A549 (cell line): ENCODE measurements at regions not wholly inside any gene's neighbourhood (a gene's known extent, or its start where the extent isn't known, plus 50 kb on each side); places are given as distances from the start of the nearest gene placed in this dataset.

ENCODE experiments used
- ATAC-seq, 2 experiments: fragments of 200-7000 bp in 1 of 2; fragments of >200 bp in 1 of 2; cut with Nextera tagmentation in 1 of 2; cut with Tn5 transposase in 1 of 2; 3 replicates each; pipeline versions ENCODE4 v1.8.0 to v1.9.1; 2018 to 2020; ENCODE audit warnings: mild to moderate bottlenecking in 1 of 2, moderate library complexity in 1 of 2
- CTCF ChIA-PET: fragments of 300-600 bp; sonication (Branson Sonifier 250); formaldehyde crosslinking; extraction: SDS; loops from one replicate; lab custom pipeline; 2021; ENCODE audit warnings: antibody characterized with exemption, inconsistent platforms; lab: Yijun Ruan, JAX
- POLR2A ChIA-PET: fragments of 350-600 bp; formaldehyde crosslinking; extraction: SDS; loops from one replicate; lab custom pipeline; 2021; ENCODE audit warnings: antibody characterized with exemption, inconsistent platforms; lab: Yijun Ruan, JAX
- DNase-seq, 2 experiments: peaks; one replicate each; pipeline versions ENCODE4 v3.0.0 to v3.0.0-alpha.2; 2011 to 2016; ENCODE audit warnings: low read depth in 1 of 2, low spot score in 1 of 2
- FAIRE-seq: peaks from 2 replicates; lab custom pipeline; 2011; peaks lifted over from hg19 to GRCh38; lab: Jason Lieb, UNC
- H3K27ac ChIP-seq, 2 experiments: fragments of >200 bp; sonication (Bioruptor Twin); formaldehyde crosslinking; 3 replicates each; pipeline ENCODE4 v1.5.1; 2016 to 2017
- H3K4me1 ChIP-seq: fragments of >200 bp; sonication (Bioruptor Twin); formaldehyde crosslinking; 3 replicates; pipeline ENCODE4 v1.6.1; 2016
- H3K4me2 ChIP-seq: fragments of >200 bp; sonication (Bioruptor Twin); formaldehyde crosslinking; 3 replicates; pipeline ENCODE4 v1.6.1; 2016
- H3K4me3 ChIP-seq: fragments of >200 bp; sonication (Bioruptor Twin); formaldehyde crosslinking; 3 replicates; pipeline ENCODE4 v1.5.1; 2016
- H3K9me3 ChIP-seq: fragments of >200 bp; sonication (Bioruptor Twin); formaldehyde crosslinking; 3 replicates; pipeline ENCODE4 v1.6.1; 2016
- BCL3 ChIP-seq: fragments of >200 bp; sonication (Bioruptor Twin); formaldehyde crosslinking; IDR thresholded peaks from 3 replicates; pipeline ENCODE4 v1.6.1; 2016
- CBX2 ChIP-seq: fragments of 200-600 bp; sonication (generic); IDR thresholded peaks from 2 replicates; pipeline ENCODE4 v1.6.1; 2016; ENCODE audit warnings: low read depth, mild to moderate bottlenecking, borderline replicate concordance
- CEBPB ChIP-seq, 2 experiments: fragments of >200 bp in 1 of 2; sonication (Bioruptor Twin) in 1 of 2; formaldehyde crosslinking in 1 of 2; IDR thresholded peaks; 2 replicates each; pipeline ENCODE4 v1.6.1; 2012 to 2016
- EP300 ChIP-seq, 2 experiments: fragments of >200 bp; sonication (Bioruptor Twin); formaldehyde crosslinking; IDR thresholded peaks; 2 replicates in 1 of 2; 3 replicates in 1 of 2; pipeline ENCODE4 v1.6.1; 2016 to 2017
- FOSL2 ChIP-seq, 2 experiments: fragments of 450-650 bp in 1 of 2; fragments of >200 bp in 1 of 2; sonication (Bioruptor Twin) in 1 of 2; formaldehyde crosslinking; IDR thresholded peaks; 2 replicates each; pipeline versions ENCODE4 v1.5.0 to v1.6.1; 2016 to 2020; ENCODE audit warnings: mild to moderate bottlenecking in 1 of 2, moderate library complexity in 1 of 2
- FOXS1 ChIP-seq: fragments of 250-450 bp; sonication (Bioruptor Pico); IDR thresholded peaks from 2 replicates; pipeline ENCODE4 v1.5.0; 2020; ENCODE audit warnings: mild to moderate bottlenecking, moderate library complexity
- HEYL ChIP-seq: fragments of 250-450 bp; sonication (Bioruptor Pico); IDR thresholded peaks from 2 replicates; pipeline ENCODE4 v1.8.0; 2021; ENCODE audit warnings: mild to moderate bottlenecking, moderate library complexity
- JUN ChIP-seq, 2 experiments: fragments of >200 bp; sonication (Bioruptor Twin); formaldehyde crosslinking; IDR thresholded peaks; 2 replicates in 1 of 2; 3 replicates in 1 of 2; pipeline ENCODE4 v1.6.1; 2016 to 2017
- MAZ ChIP-seq: fragments of 150-350 bp; IDR thresholded peaks from 2 replicates; pipeline ENCODE4 v1.6.1; 2014; ENCODE audit warnings: antibody characterized with exemption, low read depth, low read length, borderline replicate concordance
- NFE2L2 ChIP-seq: fragments of 150-350 bp; conservative IDR thresholded peaks from 2 replicates; pipeline ENCODE4 v1.6.1; 2014; ENCODE audit warnings: low read length
- NPAS2 ChIP-seq: fragments of 250-450 bp; sonication (Bioruptor Pico); IDR thresholded peaks from 2 replicates; pipeline ENCODE4 v1.8.0; 2022; ENCODE audit warnings: mild to moderate bottlenecking, moderate library complexity, borderline replicate concordance
- NR3C1 ChIP-seq: fragments of >200 bp; sonication (Bioruptor Twin); formaldehyde crosslinking; IDR thresholded peaks from 3 replicates; pipeline ENCODE4 v1.6.1; 2017
- POLR2AphosphoS2 ChIP-seq: conservative IDR thresholded peaks from 2 replicates; pipeline ENCODE4 v1.6.1; 2012; ENCODE audit warnings: low read length, improper control_type of control experiment, inconsistent platforms
- RAD21 ChIP-seq, 2 experiments: fragments of >200 bp in 1 of 2; sonication (Bioruptor Twin) in 1 of 2; formaldehyde crosslinking in 1 of 2; IDR thresholded peaks in 1 of 2; conservative IDR thresholded peaks in 1 of 2; 2 replicates in 1 of 2; 3 replicates in 1 of 2; pipeline ENCODE4 v1.6.1; 2012 to 2018; ENCODE audit warnings: inconsistent platforms in 1 of 2
- RCOR1 ChIP-seq: fragments of 150-350 bp; IDR thresholded peaks from 2 replicates; pipeline ENCODE4 v1.6.1; 2014; ENCODE audit warnings: antibody characterized with exemption, low read length, low read depth
- RFX5 ChIP-seq: fragments of 450-650 bp; IDR thresholded peaks from 2 replicates; pipeline ENCODE4 v1.7.1; 2014; ENCODE audit warnings: antibody characterized with exemption, mild to moderate bottlenecking, moderate library complexity
- SREBF2 ChIP-seq: fragments of 450-650 bp; IDR thresholded peaks from 2 replicates; pipeline ENCODE4 v1.6.1; 2014; ENCODE audit warnings: mild to moderate bottlenecking, moderate library complexity
- TP53 ChIP-seq: fragments of 250-450 bp; sonication (Bioruptor Pico); IDR thresholded peaks from 2 replicates; pipeline ENCODE4 v1.5.0; 2021; ENCODE audit warnings: mild to moderate bottlenecking, moderate library complexity
- USF2 ChIP-seq: fragments of 450-650 bp; IDR thresholded peaks from 2 replicates; pipeline ENCODE4 v1.6.1; 2014; ENCODE audit warnings: antibody characterized with exemption
- ZC3H11A ChIP-seq: fragments of 450-650 bp; IDR thresholded peaks from 2 replicates; pipeline ENCODE4 v1.6.1; 2014; ENCODE audit warnings: antibody characterized with exemption, mild to moderate bottlenecking
- ZNF302 ChIP-seq: fragments of 250-450 bp; sonication (Bioruptor Pico); IDR thresholded peaks from 2 replicates; pipeline ENCODE4 v1.9.0; 2021; ENCODE audit warnings: inconsistent platforms, mild to moderate bottlenecking, moderate library complexity
- WGBS: methylation state at CpG from one replicate; pipeline ENCODE4 v1.1.6; 2017; ENCODE audit errors: missing lambda C conversion rate; 5-methylcytosine and 5-hydroxymethylcytosine counted together
- TF ChIP-seq, protein P1 (sequence below): fragments of >200 bp; sonication (Bioruptor Twin); formaldehyde crosslinking; IDR thresholded peaks from 3 replicates; pipeline ENCODE4 v1.5.1; 2016
- TF ChIP-seq, protein P2 (sequence below): fragments of 250-450 bp; sonication (Bioruptor Pico); IDR thresholded peaks from 2 replicates; pipeline ENCODE4 v1.5.0; 2020; ENCODE audit warnings: low read depth, mild to moderate bottlenecking, moderate library complexity
- TF ChIP-seq, protein P3 (sequence below): fragments of 250-450 bp; sonication (Bioruptor Pico); IDR thresholded peaks from 2 replicates; pipeline ENCODE4 v1.5.0; 2021; ENCODE audit warnings: mild to moderate bottlenecking, moderate library complexity, borderline replicate concordance

- H3K27ac ChIP-seq = peak overlapping the region in 1 of 2 experiments; percentile 11; a peak in 1 of 6 replicates
- DNase-seq = no peak
- POLR2A ChIA-PET = no interaction called here
These were observed 175.6 kb upstream of the RAB4A start for GRCh38 chr1:229095325-229095724.

DNA sequence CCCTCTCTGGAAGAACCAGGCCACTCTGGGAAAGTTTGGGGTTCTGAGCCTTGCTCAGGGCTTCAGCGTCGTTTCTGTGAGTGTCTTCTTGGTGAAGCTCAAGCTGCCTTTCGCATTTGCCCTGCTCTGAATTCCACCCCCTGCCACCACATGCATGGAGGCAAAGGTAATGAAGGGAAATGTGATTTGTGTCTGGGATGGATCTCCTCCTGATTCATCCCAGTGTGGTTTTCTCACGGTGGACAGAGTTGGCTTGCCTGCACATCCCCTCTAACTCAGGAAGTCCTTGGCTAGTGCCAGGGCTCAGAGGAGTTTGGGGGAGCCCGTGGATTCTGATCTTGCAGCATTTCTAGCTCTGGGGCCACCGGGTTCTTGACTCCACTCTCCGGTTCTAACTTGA, 173.6 kb upstream of the RAB4A start:
- WGBS = 60% methylated on average over 7 of the region's 7 CpGs
- POLR2A ChIA-PET = no interaction called here
- DNase-seq (no peak), ATAC-seq (no peak), FAIRE-seq (no peak)
- no peak overlapping the region for H3K4me2 ChIP-seq
- H3K4me3 ChIP-seq = no peak overlapping the region
- CTCF ChIA-PET = no interaction called here
- TF ChIP-seq NFE2L2 (no peak), ZC3H11A (no peak), EP300 (IDR thresholded peaks at IDR 0.05) (no peak), FOSL2 (IDR thresholded peaks at IDR 0.05) (no peak), FOSL2 (CRISPR knock-in tag; IDR thresholded peaks at IDR 0.05) (no peak), NR3C1 (no peak), SREBF2 (no peak), TP53 (no peak), MAZ (no peak), CEBPB (IDR thresholded peaks at IDR 0.05) (no peak), HEYL (CRISPR knock-in tag) (no peak), POLR2AphosphoS2 (no peak)
- TF ChIP-seq, protein P1, sequence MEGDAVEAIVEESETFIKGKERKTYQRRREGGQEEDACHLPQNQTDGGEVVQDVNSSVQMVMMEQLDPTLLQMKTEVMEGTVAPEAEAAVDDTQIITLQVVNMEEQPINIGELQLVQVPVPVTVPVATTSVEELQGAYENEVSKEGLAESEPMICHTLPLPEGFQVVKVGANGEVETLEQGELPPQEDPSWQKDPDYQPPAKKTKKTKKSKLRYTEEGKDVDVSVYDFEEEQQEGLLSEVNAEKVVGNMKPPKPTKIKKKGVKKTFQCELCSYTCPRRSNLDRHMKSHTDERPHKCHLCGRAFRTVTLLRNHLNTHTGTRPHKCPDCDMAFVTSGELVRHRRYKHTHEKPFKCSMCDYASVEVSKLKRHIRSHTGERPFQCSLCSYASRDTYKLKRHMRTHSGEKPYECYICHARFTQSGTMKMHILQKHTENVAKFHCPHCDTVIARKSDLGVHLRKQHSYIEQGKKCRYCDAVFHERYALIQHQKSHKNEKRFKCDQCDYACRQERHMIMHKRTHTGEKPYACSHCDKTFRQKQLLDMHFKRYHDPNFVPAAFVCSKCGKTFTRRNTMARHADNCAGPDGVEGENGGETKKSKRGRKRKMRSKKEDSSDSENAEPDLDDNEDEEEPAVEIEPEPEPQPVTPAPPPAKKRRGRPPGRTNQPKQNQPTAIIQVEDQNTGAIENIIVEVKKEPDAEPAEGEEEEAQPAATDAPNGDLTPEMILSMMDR = no peak
- TF ChIP-seq, protein P2, sequence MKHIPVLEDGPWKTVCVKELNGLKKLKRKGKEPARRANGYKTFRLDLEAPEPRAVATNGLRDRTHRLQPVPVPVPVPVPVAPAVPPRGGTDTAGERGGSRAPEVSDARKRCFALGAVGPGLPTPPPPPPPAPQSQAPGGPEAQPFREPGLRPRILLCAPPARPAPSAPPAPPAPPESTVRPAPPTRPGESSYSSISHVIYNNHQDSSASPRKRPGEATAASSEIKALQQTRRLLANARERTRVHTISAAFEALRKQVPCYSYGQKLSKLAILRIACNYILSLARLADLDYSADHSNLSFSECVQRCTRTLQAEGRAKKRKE (CRISPR knock-in tag) = no peak
- H3K9me3 ChIP-seq = 0 out of 3 replicates have a peak, but pooled peaks cover 3% of the 10 kb centered on the region
- peaks cover 20% of the 10 kb centered on the region; the same call in 1 of the 3 replicates for H3K4me1 ChIP-seq
- no peak overlapping the region for H3K27ac ChIP-seq

More at GRCh38 chr1:229095325-229095724, 175.6 kb upstream of the RAB4A start:
- Histone ChIP-seq H3K4me1 (peaks cover 20% of the 10 kb centered on the region; the same call in 1 of the 3 replicates), H3K4me2 (peak overlapping the region; percentile 12; the same call in 1 of the 3 replicates), H3K4me3 (no peak overlapping the region), H3K9me3 (0 out of 3 replicates have a peak, but pooled peaks cover 3% of the 10 kb centered on the region)
- CTCF ChIA-PET = interaction anchor here (1.6 kb wide), 1 partner anchor 18 kb away, joined by 3 read pairs; no protein-coding TSS in a partner anchor
- no peak for ATAC-seq
- FAIRE-seq = no peak
- TF ChIP-seq, protein P3, sequence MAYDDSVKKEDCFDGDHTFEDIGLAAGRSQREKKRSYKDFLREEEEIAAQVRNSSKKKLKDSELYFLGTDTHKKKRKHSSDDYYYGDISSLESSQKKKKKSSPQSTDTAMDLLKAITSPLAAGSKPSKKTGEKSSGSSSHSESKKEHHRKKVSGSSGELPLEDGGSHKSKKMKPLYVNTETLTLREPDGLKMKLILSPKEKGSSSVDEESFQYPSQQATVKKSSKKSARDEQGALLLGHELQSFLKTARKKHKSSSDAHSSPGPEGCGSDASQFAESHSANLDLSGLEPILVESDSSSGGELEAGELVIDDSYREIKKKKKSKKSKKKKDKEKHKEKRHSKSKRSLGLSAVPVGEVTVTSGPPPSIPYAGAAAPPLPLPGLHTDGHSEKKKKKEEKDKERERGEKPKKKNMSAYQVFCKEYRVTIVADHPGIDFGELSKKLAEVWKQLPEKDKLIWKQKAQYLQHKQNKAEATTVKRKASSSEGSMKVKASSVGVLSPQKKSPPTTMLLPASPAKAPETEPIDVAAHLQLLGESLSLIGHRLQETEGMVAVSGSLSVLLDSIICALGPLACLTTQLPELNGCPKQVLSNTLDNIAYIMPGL (CRISPR knock-in tag) = no peak
- TF ChIP-seq ZNF302 (CRISPR knock-in tag) = no peak
- no peak for TF ChIP-seq NPAS2 (CRISPR knock-in tag)
- TF ChIP-seq RCOR1 = no peak
- TF ChIP-seq TP53 = no peak
- no peak for TF ChIP-seq USF2
- no peak for TF ChIP-seq RAD21 (conservative IDR thresholded peaks at IDR 0.05 in 1 of 2, IDR thresholded peaks at IDR 0.05 in 1 of 2)
- TF ChIP-seq JUN (IDR thresholded peaks at IDR 0.05) = no peak
- TF ChIP-seq EP300 (IDR thresholded peaks at IDR 0.05) = no peak
- TF ChIP-seq HEYL (CRISPR knock-in tag) = no peak
- TF ChIP-seq RFX5 = no peak
- TF ChIP-seq NR3C1 = no peak
- TF ChIP-seq BCL3 = no peak
- TF ChIP-seq FOXS1 (CRISPR knock-in tag) = no peak
- no peak for TF ChIP-seq CBX2
